ENCODE measurements at regions not wholly inside any gene's neighbourhood (a gene's known extent, or its start where the extent isn't known, plus 50 kb on each side); places are given as distances from the start of the nearest gene placed in this dataset.

DNA sequence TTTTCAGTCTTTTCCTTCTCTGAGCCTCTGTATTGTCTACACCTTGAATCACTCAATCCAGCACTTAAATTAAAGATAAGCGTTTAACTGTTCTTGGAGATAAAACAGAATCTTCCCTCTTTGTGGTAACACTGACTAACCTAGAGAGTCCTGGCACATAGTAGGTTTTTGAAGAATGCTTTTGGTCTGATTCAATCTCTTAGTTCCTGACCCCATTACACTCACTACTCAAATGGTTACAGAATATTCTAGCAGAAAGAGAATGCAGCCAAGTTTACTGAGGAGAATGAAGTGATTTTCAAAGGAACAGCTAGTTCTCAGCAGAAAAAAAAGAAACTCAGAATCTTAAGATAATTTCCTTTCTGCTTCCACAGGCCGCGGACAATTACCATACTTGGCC, 309.2 kb upstream of the PRMT6 start:
- no peak for DNase-seq (ENCODE audit: extremely low read depth, low read depth)
- TF ChIP-seq, protein P1, sequence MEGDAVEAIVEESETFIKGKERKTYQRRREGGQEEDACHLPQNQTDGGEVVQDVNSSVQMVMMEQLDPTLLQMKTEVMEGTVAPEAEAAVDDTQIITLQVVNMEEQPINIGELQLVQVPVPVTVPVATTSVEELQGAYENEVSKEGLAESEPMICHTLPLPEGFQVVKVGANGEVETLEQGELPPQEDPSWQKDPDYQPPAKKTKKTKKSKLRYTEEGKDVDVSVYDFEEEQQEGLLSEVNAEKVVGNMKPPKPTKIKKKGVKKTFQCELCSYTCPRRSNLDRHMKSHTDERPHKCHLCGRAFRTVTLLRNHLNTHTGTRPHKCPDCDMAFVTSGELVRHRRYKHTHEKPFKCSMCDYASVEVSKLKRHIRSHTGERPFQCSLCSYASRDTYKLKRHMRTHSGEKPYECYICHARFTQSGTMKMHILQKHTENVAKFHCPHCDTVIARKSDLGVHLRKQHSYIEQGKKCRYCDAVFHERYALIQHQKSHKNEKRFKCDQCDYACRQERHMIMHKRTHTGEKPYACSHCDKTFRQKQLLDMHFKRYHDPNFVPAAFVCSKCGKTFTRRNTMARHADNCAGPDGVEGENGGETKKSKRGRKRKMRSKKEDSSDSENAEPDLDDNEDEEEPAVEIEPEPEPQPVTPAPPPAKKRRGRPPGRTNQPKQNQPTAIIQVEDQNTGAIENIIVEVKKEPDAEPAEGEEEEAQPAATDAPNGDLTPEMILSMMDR (IDR thresholded peaks at IDR 0.05; ENCODE audit: low read depth, low read length), result no peak

GRCh38 chr1:106747791-106748190, 308.7 kb upstream of the PRMT6 start:
- TF ChIP-seq, protein P1 (IDR thresholded peaks at IDR 0.05; ENCODE audit: low read depth, low read length), result no peak
- no peak for DNase-seq (ENCODE audit: extremely low read depth, low read depth)

DNA sequence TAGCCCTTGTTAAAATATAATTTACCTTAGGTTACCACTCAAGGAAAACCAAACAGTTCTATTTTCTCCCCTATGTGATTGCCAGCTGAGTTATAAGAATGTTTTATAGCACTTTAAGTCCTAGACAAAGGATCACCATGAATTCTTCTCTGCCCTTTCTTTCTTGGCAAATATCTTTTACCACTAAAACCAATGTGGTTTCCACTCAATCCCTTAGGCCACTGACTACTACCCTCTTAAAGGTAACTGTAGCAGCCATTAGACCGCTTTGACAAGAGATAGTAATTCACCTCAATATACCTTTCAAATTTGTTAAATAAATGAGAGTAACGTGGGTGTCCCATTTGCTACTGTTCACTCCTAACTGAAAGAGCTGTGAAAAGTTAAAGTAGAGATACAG, 307.9 kb upstream of the PRMT6 start:
- TF ChIP-seq, protein P1 (IDR thresholded peaks at IDR 0.05; ENCODE audit: low read depth, low read length), result no peak
- no peak for DNase-seq (ENCODE audit: extremely low read depth, low read depth)

GRCh38 chr1:106749491-106749890, 307.0 kb upstream of the PRMT6 start:
- TF ChIP-seq, protein P1 (IDR thresholded peaks at IDR 0.05; ENCODE audit: low read depth, low read length), result no peak
- no peak for DNase-seq (ENCODE audit: extremely low read depth, low read depth)

- DNase-seq (ENCODE audit: extremely low read depth, low read depth), result no peak
- TF ChIP-seq, protein P1 (IDR thresholded peaks at IDR 0.05; ENCODE audit: low read depth, low read length), result no peak
Measured at GRCh38 chr1:106749906-106750305, 306.6 kb upstream of the PRMT6 start.

DNA sequence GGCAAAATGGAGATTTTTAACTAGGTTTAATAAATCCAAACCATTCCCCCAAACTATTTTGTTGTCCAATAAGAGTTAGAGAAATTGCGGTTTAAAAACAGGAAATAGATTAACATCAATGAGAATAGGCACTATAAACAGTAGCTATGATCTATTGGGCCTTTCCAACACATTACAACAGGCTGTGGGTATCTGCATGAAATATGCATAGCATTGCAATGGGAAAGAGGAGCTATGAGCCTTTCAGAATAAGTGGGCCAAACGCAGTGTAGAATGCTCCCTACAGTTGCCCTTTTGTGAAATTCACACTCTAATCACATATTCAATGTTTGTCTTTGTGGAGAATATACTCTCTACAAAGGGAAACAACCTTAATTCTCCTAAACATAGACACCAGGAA, 305.5 kb upstream of the PRMT6 start:
- TF ChIP-seq, protein P1 (IDR thresholded peaks at IDR 0.05; ENCODE audit: low read depth, low read length), result no peak

GRCh38 chr1:106753066-106753465, 303.4 kb upstream of the PRMT6 start:
- TF ChIP-seq, protein P1 (IDR thresholded peaks at IDR 0.05; ENCODE audit: low read depth, low read length), result no peak

More for the DNA sequence above, 305.5 kb upstream of the PRMT6 start:
- no peak for DNase-seq (ENCODE audit: extremely low read depth, low read depth)

More at GRCh38 chr1:106753066-106753465, 303.4 kb upstream of the PRMT6 start:
- no peak for DNase-seq (ENCODE audit: extremely low read depth, low read depth)
